ENCODE measurements at regions not wholly inside any gene's neighbourhood (a gene's known extent, or its start where the extent isn't known, plus 50 kb on each side); places are given as distances from the start of the nearest gene placed in this dataset.

- peak; percentile 23 for DNase-seq (ENCODE audit: insufficient read length, low spot score, missing footprints)
- Histone ChIP-seq H3K4me2 (ENCODE audit: insufficient read depth, low read length) (no peak overlapping the region), H3K4me1 (ENCODE audit: insufficient read depth, low read length) (peaks cover 6% of the 10 kb centered on the region), H3K4me3 (ENCODE audit: insufficient read depth, low read length) (no peak overlapping the region), H3K27me3 (ENCODE audit: insufficient read depth, low read length) (no peaks in the 10 kb centered on the region), H3K36me3 (ENCODE audit: insufficient read depth, low read length) (no peaks in the 10 kb centered on the region), H4K20me1 (ENCODE audit: insufficient read depth, low read length) (no peaks in the 10 kb centered on the region), H3K27ac (ENCODE audit: low read depth, low read length) (no peak overlapping the region), H2AFZ (ENCODE audit: low read length) (no peak overlapping the region), H3K9me3 (ENCODE audit: low read depth, low read length) (no peaks in the 10 kb centered on the region), H3K79me2 (ENCODE audit: insufficient read depth, low read length) (no peaks in the 10 kb centered on the region)
- no peak for TF ChIP-seq CTCF (IDR thresholded peaks at IDR 0.05; ENCODE audit: extremely low read depth, low read depth, low read length)
These were observed 135.4 kb upstream of the SPEF2 start for GRCh38 chr5:35482167-35482755.

GRCh38 chr5:35478856-35479682 lies 138.6 kb upstream of the SPEF2 start:
- peaks cover 6% of the 10 kb centered on the region for H3K4me1 ChIP-seq (ENCODE audit: insufficient read depth, low read length)
- no peak for TF ChIP-seq CTCF (IDR thresholded peaks at IDR 0.05; ENCODE audit: extremely low read depth, low read depth, low read length)
- H3K9me3 ChIP-seq (ENCODE audit: low read depth, low read length), result no peaks in the 10 kb centered on the region
- no peaks in the 10 kb centered on the region for H4K20me1 ChIP-seq (ENCODE audit: insufficient read depth, low read length)
- DNase-seq (ENCODE audit: insufficient read length, low spot score, missing footprints), result peak; percentile 74
- H3K4me2 ChIP-seq (ENCODE audit: insufficient read depth, low read length), result peak overlapping the region; percentile 87
- peak overlapping the region; percentile 73 for H3K4me3 ChIP-seq (ENCODE audit: insufficient read depth, low read length)
- peak overlapping the region; percentile 65 for H3K27ac ChIP-seq (ENCODE audit: low read depth, low read length)
- peak overlapping the region; percentile 98 for H2AFZ ChIP-seq (ENCODE audit: low read length)
- H3K27me3 ChIP-seq (ENCODE audit: insufficient read depth, low read length), result no peaks in the 10 kb centered on the region
- no peaks in the 10 kb centered on the region for H3K36me3 ChIP-seq (ENCODE audit: insufficient read depth, low read length)
- H3K79me2 ChIP-seq (ENCODE audit: insufficient read depth, low read length), result no peaks in the 10 kb centered on the region

- DNase-seq (ENCODE audit: insufficient read length, low spot score, missing footprints), result no peak
- Histone ChIP-seq H3K4me2 (ENCODE audit: insufficient read depth, low read length) (no peak overlapping the region), H3K9me3 (ENCODE audit: low read depth, low read length) (no peaks in the 10 kb centered on the region), H4K20me1 (ENCODE audit: insufficient read depth, low read length) (no peaks in the 10 kb centered on the region), H3K36me3 (ENCODE audit: insufficient read depth, low read length) (no peaks in the 10 kb centered on the region), H2AFZ (ENCODE audit: low read length) (no peak overlapping the region), H3K27ac (ENCODE audit: low read depth, low read length) (no peak overlapping the region), H3K4me1 (ENCODE audit: insufficient read depth, low read length) (peaks cover 6% of the 10 kb centered on the region), H3K27me3 (ENCODE audit: insufficient read depth, low read length) (no peaks in the 10 kb centered on the region), H3K79me2 (ENCODE audit: insufficient read depth, low read length) (no peaks in the 10 kb centered on the region), H3K4me3 (ENCODE audit: insufficient read depth, low read length) (no peak overlapping the region)
- no peak for TF ChIP-seq CTCF (IDR thresholded peaks at IDR 0.05; ENCODE audit: extremely low read depth, low read depth, low read length)
These were observed 139.8 kb upstream of the SPEF2 start for GRCh38 chr5:35477911-35478310.

GRCh38 chr5:35477321-35477720 lies 140.3 kb upstream of the SPEF2 start:
- H3K9me3 ChIP-seq (ENCODE audit: low read depth, low read length), result no peaks in the 10 kb centered on the region
- H4K20me1 ChIP-seq (ENCODE audit: insufficient read depth, low read length), result no peaks in the 10 kb centered on the region
- H3K4me3 ChIP-seq (ENCODE audit: insufficient read depth, low read length), result no peak overlapping the region
- H3K27me3 ChIP-seq (ENCODE audit: insufficient read depth, low read length), result no peaks in the 10 kb centered on the region
- TF ChIP-seq CTCF (IDR thresholded peaks at IDR 0.05; ENCODE audit: extremely low read depth, low read depth, low read length), result no peak
- no peak for DNase-seq (ENCODE audit: insufficient read length, low spot score, missing footprints)
- no peak overlapping the region for H3K4me2 ChIP-seq (ENCODE audit: insufficient read depth, low read length)
- H2AFZ ChIP-seq (ENCODE audit: low read length), result no peak overlapping the region
- peaks cover 6% of the 10 kb centered on the region for H3K4me1 ChIP-seq (ENCODE audit: insufficient read depth, low read length)
- no peaks in the 10 kb centered on the region for H3K36me3 ChIP-seq (ENCODE audit: insufficient read depth, low read length)
- no peaks in the 10 kb centered on the region for H3K79me2 ChIP-seq (ENCODE audit: insufficient read depth, low read length)
- H3K27ac ChIP-seq (ENCODE audit: low read depth, low read length), result no peak overlapping the region

Measured in osteoblast (primary cell).